Endothelial cell of umbilical vein (primary cell): ENCODE measurements at regions not wholly inside any gene's neighbourhood (a gene's known extent, or its start where the extent isn't known, plus 50 kb on each side); places are given as distances from the start of the nearest gene placed in this dataset.

ENCODE experiments used
- BruUV-seq: library from RNA; stranded (reverse); fragments of 400-500 nt; replicated peaks from 2 replicates; lab custom pipeline; 2021; lab: Mats Ljungman, UMichigan
- CTCF ChIA-PET: fragments of 300-600, 350-600 bp; sonication (Branson Sonifier 250); formaldehyde crosslinking; loops from one replicate; lab custom pipeline; 2021; ENCODE audit warnings: antibody characterized with exemption, inconsistent platforms; lab: Charles Lee
- POLR2A ChIA-PET: fragments of 300-600, 350-600 bp; sonication (Branson Sonifier 250); formaldehyde crosslinking; loops from one replicate; lab custom pipeline; 2021; ENCODE audit warnings: antibody characterized with exemption, inconsistent platforms; lab: Charles Lee
- DNase-seq: peaks from one replicate; pipeline ENCODE4 v3.0.0-alpha.2; 2011; ENCODE audit warnings: low read depth, low spot score
- FAIRE-seq: peaks from 2 replicates; lab custom pipeline; 2011; peaks lifted over from hg19 to GRCh38; lab: Jason Lieb, UNC
- H2AFZ ChIP-seq: 2 replicates; pipeline ENCODE4 v1.6.0; 2012; ENCODE audit warnings: low read depth, low read length, control low read depth, inconsistent platforms
- H3K27ac ChIP-seq: 2 replicates; pipeline ENCODE4 v1.5.1; 2011; ENCODE audit warnings: low read depth, mild to moderate bottlenecking, control low read depth, low read length, moderate library complexity; ENCODE audit not compliant: insufficient read depth
- H3K27me3 ChIP-seq, 2 experiments: 2 replicates each; pipeline versions ENCODE4 v1.6.0 to v1.6.1; 2011; ENCODE audit warnings: low read length in 2 of 2, mixed read lengths in 1 of 2; ENCODE audit not compliant: control insufficient read depth in 2 of 2, insufficient read depth in 2 of 2
- H3K36me3 ChIP-seq, 2 experiments: 2 replicates in 1 of 2; 3 replicates in 1 of 2; pipeline ENCODE4 v1.5.1; 2011; ENCODE audit warnings: low read length in 2 of 2, mild to moderate bottlenecking in 1 of 2, moderate library complexity in 1 of 2; ENCODE audit not compliant: control insufficient read depth in 2 of 2, insufficient read depth in 2 of 2; ENCODE audit errors: extremely low read depth in 1 of 2
- H3K4me1 ChIP-seq: 3 replicates; pipeline ENCODE4 v1.5.1; 2011; ENCODE audit warnings: mild to moderate bottlenecking, low read length; ENCODE audit not compliant: control insufficient read depth, insufficient read depth; ENCODE audit errors: extremely low read depth
- H3K4me2 ChIP-seq: 2 replicates; pipeline ENCODE4 v1.6.1; 2011; ENCODE audit warnings: low read length, control low read depth, mixed read lengths; ENCODE audit not compliant: insufficient read depth
- H3K4me3 ChIP-seq, 3 experiments: fragments of 200-600 bp in 1 of 3; sonication (generic), shearing (Covaris generic) in 1 of 3; replicated peaks in 1 of 3; 2 replicates each; pipeline ENCODE4 v1.5.1; 2011 to 2016; ENCODE audit warnings: control low read depth in 3 of 3, low read length in 3 of 3, mild to moderate bottlenecking in 2 of 3, inconsistent platforms in 1 of 3, low read depth in 1 of 3, moderate library complexity in 1 of 3; ENCODE audit not compliant: insufficient read depth in 1 of 3
- H3K79me2 ChIP-seq: 2 replicates; pipeline ENCODE4 v1.6.0; 2012; ENCODE audit warnings: low read length, inconsistent platforms; ENCODE audit not compliant: control insufficient read depth, insufficient read depth
- H3K9ac ChIP-seq: replicated peaks from 2 replicates; pipeline ENCODE3; 2011; ENCODE audit warnings: low read length, control low read depth; ENCODE audit not compliant: insufficient read depth; ENCODE audit errors: extremely low read depth
- H3K9me1 ChIP-seq: replicated peaks from 3 replicates; pipeline ENCODE4 v1.6.0; 2011; ENCODE audit warnings: mild to moderate bottlenecking, low read length; ENCODE audit not compliant: control insufficient read depth, insufficient read depth; ENCODE audit errors: extremely low read depth
- H3K9me3 ChIP-seq: replicated peaks from 2 replicates; pipeline ENCODE4 v1.5.1; 2012; ENCODE audit warnings: low read length, inconsistent platforms; ENCODE audit not compliant: control insufficient read depth, insufficient read depth
- H4K20me1 ChIP-seq: replicated peaks from 2 replicates; pipeline ENCODE3; 2011; ENCODE audit warnings: mild to moderate bottlenecking, low read length; ENCODE audit not compliant: control insufficient read depth, insufficient read depth; ENCODE audit errors: extremely low read depth
- CTCF ChIP-seq, 2 donors: IDR thresholded peaks; 1 replicate in 1 of 2; 2 replicates in 1 of 2; pipeline ENCODE4 v1.5.1; 2011; ENCODE audit warnings: low read length in 2 of 2, mild to moderate bottlenecking in 2 of 2, moderate library complexity in 2 of 2, control low read depth in 1 of 2, inconsistent platforms in 1 of 2, low read depth in 1 of 2; ENCODE audit not compliant: insufficient read depth in 1 of 2; ENCODE audit errors: extremely low read depth in 1 of 2
- EZH2 ChIP-seq: IDR thresholded peaks from 2 replicates; pipeline ENCODE4 v1.6.1; 2012; ENCODE audit warnings: borderline replicate concordance, low read depth, mild to moderate bottlenecking, moderate library complexity, low read length, inconsistent platforms; ENCODE audit not compliant: severe bottlenecking
- FOS ChIP-seq: IDR thresholded peaks from 2 replicates; pipeline ENCODE4 v1.6.1; 2011; ENCODE audit warnings: mild to moderate bottlenecking, low read length, moderate library complexity, borderline replicate concordance; ENCODE audit not compliant: insufficient read depth
- GATA2 ChIP-seq: IDR thresholded peaks from 2 replicates; pipeline ENCODE4 v1.7.0; 2011; ENCODE audit warnings: low read depth, mild to moderate bottlenecking, moderate library complexity, mixed read lengths, low read length; ENCODE audit not compliant: insufficient read length, insufficient read depth
- JUN ChIP-seq: IDR thresholded peaks from 2 replicates; pipeline ENCODE4 v1.6.1; 2011; ENCODE audit warnings: borderline replicate concordance, low read depth; ENCODE audit not compliant: insufficient read length, insufficient read depth
- MYC ChIP-seq: IDR thresholded peaks from one replicate; pipeline ENCODE4 v1.6.1; 2011; ENCODE audit warnings: mild to moderate bottlenecking, low read depth, low read length
- POLR2A ChIP-seq: IDR thresholded peaks from 2 replicates; pipeline ENCODE4 v1.6.1; 2012; ENCODE audit warnings: low read depth, mild to moderate bottlenecking, control low read depth, low read length
- POLR2AphosphoS5 ChIP-seq: IDR thresholded peaks from 2 replicates; pipeline ENCODE4 v1.6.1; 2012; ENCODE audit warnings: low read depth, mild to moderate bottlenecking, control low read depth, low read length, moderate library complexity; ENCODE audit not compliant: insufficient read depth
- dilution Hi-C: fragments of 300-500 bp; cut with MboI; formaldehyde crosslinking; loops from one replicate; pipeline ENCODE4 v1.15.0; 2019; ENCODE audit warnings: low sequenced_read_pairs; ENCODE audit not compliant: extremely low pct_ligation_motif_present
- intact Hi-C: fragments of 100-400 bp; cut with micrococcal nuclease; formaldehyde crosslinking; loops from one replicate; pipeline ENCODE4 v1.10.0; 2022
- TF ChIP-seq, protein P1 (sequence below): IDR thresholded peaks from 2 replicates; pipeline ENCODE4 v1.6.1; 2011; ENCODE audit not compliant: insufficient read depth, insufficient read length

DNA sequence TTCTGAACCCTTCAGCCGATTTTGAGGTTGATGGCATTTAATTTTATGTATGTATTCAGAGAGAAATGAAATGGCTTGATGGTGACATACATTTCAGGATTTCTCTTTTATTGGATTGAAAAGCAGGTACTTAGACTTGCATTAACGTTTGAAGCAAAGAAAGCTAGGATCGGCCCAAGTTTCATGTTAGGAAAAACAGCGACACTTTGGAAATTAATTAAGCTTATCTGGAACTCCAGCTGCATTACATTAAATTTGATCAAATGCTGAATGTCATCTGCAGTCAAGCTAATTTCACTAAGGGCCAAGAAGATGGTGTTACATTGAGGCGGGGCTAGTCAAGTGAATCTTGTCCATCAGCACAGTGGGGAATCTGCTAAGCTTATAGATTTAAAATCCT lies 441.8 kb downstream of the IRS1 start:
- no peak for TF ChIP-seq EZH2
- TF ChIP-seq JUN: no peak
- TF ChIP-seq GATA2: no peak
- TF ChIP-seq CTCF (IDR thresholded peaks at IDR 0.05; ENCODE audit: extremely low read depth in 1 of 2, insufficient read depth in 1 of 2, low read depth in 1 of 2, low read length in 2 of 2): no peak
- TF ChIP-seq, protein P1, sequence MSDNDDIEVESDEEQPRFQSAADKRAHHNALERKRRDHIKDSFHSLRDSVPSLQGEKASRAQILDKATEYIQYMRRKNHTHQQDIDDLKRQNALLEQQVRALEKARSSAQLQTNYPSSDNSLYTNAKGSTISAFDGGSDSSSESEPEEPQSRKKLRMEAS: no peak
- TF ChIP-seq FOS: no peak
- no peak for TF ChIP-seq MYC
- no peak for TF ChIP-seq POLR2A
- TF ChIP-seq POLR2AphosphoS5: no peak
- Histone ChIP-seq H3K9ac (no peak overlapping the region), H3K9me1 (no peaks in the 10 kb centered on the region), H4K20me1 (no peaks in the 10 kb centered on the region), H3K9me3 (no peaks in the 10 kb centered on the region), H3K4me3 (no peak overlapping the region), H3K36me3 (no peaks in the 10 kb centered on the region), H3K4me1 (no peaks in the 10 kb centered on the region), H3K27me3 (no peaks in the 10 kb centered on the region), H3K27ac (no peak overlapping the region), H3K79me2 (no peaks in the 10 kb centered on the region), H3K4me2 (no peak overlapping the region), H2AFZ (no peak overlapping the region)
- no TSS peak for BruUV-seq
- CTCF ChIA-PET: interaction anchor here (1.4 kb wide), 1 partner anchor 18 kb away, joined by 3 read pairs; no protein-coding TSS in a partner anchor
- POLR2A ChIA-PET: interaction anchor here (0.6 kb wide), 1 partner anchor 1772 kb away, joined by 5 read pairs; no protein-coding TSS in a partner anchor
- FAIRE-seq: no peak
- intact Hi-C loops (no loop called here), dilution Hi-C loops (no loop called here)
- DNase-seq: no peak
